ENCODE measurements at regions not wholly inside any gene's neighbourhood (a gene's known extent, or its start where the extent isn't known, plus 50 kb on each side); places are given as distances from the start of the nearest gene placed in this dataset.

DNA sequence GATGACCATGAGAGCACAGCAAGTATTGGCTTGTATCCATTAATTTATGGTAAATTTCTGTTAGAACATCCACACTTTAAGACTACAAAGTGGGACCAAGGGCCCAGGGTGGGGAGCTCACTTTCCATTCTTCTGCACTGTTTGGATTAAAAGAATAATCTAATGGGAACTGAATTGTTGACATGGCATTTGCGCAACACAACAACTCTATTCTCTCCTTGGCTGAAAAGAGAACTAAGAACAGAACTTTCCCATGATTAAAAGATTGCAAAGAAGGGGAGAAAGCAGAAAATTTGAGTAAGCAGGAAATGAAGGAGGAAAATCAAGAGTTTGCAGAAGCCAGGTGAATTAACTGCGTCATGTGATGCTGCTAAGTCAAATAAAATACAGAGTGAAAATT is 143.4 kb downstream of the HINT1 start:
- POLR2A ChIA-PET, result no interaction called here
- Mint-ChIP-seq H3K4me3 (no peak overlapping the region), H3K9me3 (peaks cover 3% of the 10 kb centered on the region), H3K27me3 (peaks cover 5% of the 10 kb centered on the region), H3K27ac (no peak overlapping the region), H3K36me3 (ENCODE audit: low read depth) (no peaks in the 10 kb centered on the region), H3K4me1 (no peaks in the 10 kb centered on the region)
- ATAC-seq (ENCODE audit: low read depth) (no peak), DNase-seq (no peak)
- intact Hi-C loops (cut with micrococcal nuclease), result no loop called here
- CTCF ChIA-PET, result no interaction called here
- no peak for TF ChIP-seq CTCF (IDR thresholded peaks at IDR 0.05)

GRCh38 chr5:131019601-131020315 is 145.3 kb downstream of the HINT1 start:
- peaks cover 7% of the 10 kb centered on the region for H3K9me3 Mint-ChIP-seq
- CTCF ChIA-PET, result no interaction called here
- ATAC-seq (ENCODE audit: low read depth), result no peak
- H3K4me1 Mint-ChIP-seq, result no peaks in the 10 kb centered on the region
- no peak overlapping the region for H3K4me3 Mint-ChIP-seq
- TF ChIP-seq CTCF (IDR thresholded peaks at IDR 0.05), result no peak
- H3K36me3 Mint-ChIP-seq (ENCODE audit: low read depth), result no peaks in the 10 kb centered on the region
- peaks cover 5% of the 10 kb centered on the region for H3K27me3 Mint-ChIP-seq
- POLR2A ChIA-PET, result no interaction called here
- no peak overlapping the region for H3K27ac Mint-ChIP-seq
- no peak for DNase-seq
- intact Hi-C loops (cut with micrococcal nuclease), result no loop called here

GRCh38 chr5:131019111-131019510 is 145.9 kb downstream of the HINT1 start:
- Mint-ChIP-seq H3K27me3 (peaks cover 5% of the 10 kb centered on the region), H3K36me3 (ENCODE audit: low read depth) (no peaks in the 10 kb centered on the region), H3K27ac (no peak overlapping the region), H3K4me3 (no peak overlapping the region), H3K4me1 (no peaks in the 10 kb centered on the region), H3K9me3 (peaks cover 7% of the 10 kb centered on the region)
- POLR2A ChIA-PET, result no interaction called here
- no peak for TF ChIP-seq CTCF (IDR thresholded peaks at IDR 0.05)
- intact Hi-C loops (cut with micrococcal nuclease), result no loop called here
- ATAC-seq (ENCODE audit: low read depth) (no peak), DNase-seq (no peak)
- CTCF ChIA-PET, result no interaction called here

GRCh38 chr5:131008329-131008728 is 156.7 kb downstream of the HINT1 start:
- POLR2A ChIA-PET, result no interaction called here
- H3K27ac Mint-ChIP-seq, result no peak overlapping the region
- CTCF ChIA-PET, result no interaction called here
- peaks cover 3% of the 10 kb centered on the region for H3K27me3 Mint-ChIP-seq
- DNase-seq (no peak), ATAC-seq (ENCODE audit: low read depth) (no peak)
- TF ChIP-seq CTCF (IDR thresholded peaks at IDR 0.05), result no peak
- no peaks in the 10 kb centered on the region for H3K9me3 Mint-ChIP-seq
- no peaks in the 10 kb centered on the region for H3K4me1 Mint-ChIP-seq
- no peaks in the 10 kb centered on the region for H3K36me3 Mint-ChIP-seq (ENCODE audit: low read depth)
- H3K4me3 Mint-ChIP-seq, result no peak overlapping the region
- intact Hi-C loops (cut with micrococcal nuclease), result no loop called here

- no peak overlapping the region for H3K4me3 Mint-ChIP-seq
- ATAC-seq (ENCODE audit: low read depth) (no peak), DNase-seq (no peak)
- H3K4me1 Mint-ChIP-seq, result no peaks in the 10 kb centered on the region
- POLR2A ChIA-PET, result no interaction called here
- intact Hi-C loops (cut with micrococcal nuclease), result no loop called here
- H3K36me3 Mint-ChIP-seq (ENCODE audit: low read depth), result no peaks in the 10 kb centered on the region
- CTCF ChIA-PET, result no interaction called here
- H3K27ac Mint-ChIP-seq, result no peak overlapping the region
- H3K9me3 Mint-ChIP-seq, result no peaks in the 10 kb centered on the region
- H3K27me3 Mint-ChIP-seq, result peaks cover 3% of the 10 kb centered on the region
- TF ChIP-seq CTCF (IDR thresholded peaks at IDR 0.05), result no peak
Measured at GRCh38 chr5:131005963-131006684, 158.9 kb downstream of the HINT1 start.

All from activated B cell treated with CpG ODN at 0.5 μM for 24 hours (primary cell).